Activated CD4-positive, CD25-positive, alpha-beta regulatory T cell treated with anti-CD3 and anti-CD28 coated beads, Interleukin-2, amount 50 U/mL, for 24 hours (primary cell): ENCODE measurements at regions not wholly inside any gene's neighbourhood (a gene's known extent, or its start where the extent isn't known, plus 50 kb on each side); places are given as distances from the start of the nearest gene placed in this dataset.
"Not testable (repeated sequence)": the region's sequence is repeated elsewhere in the genome, so short reads cannot be mapped to it uniquely, and the experiment has no call there.

Experiments
- ATAC-seq, 2 donors: fragments of 150-1000 bp; cut with Tn5 transposase; one replicate each; pipeline ENCODE4 v1.10.0; 2021; ENCODE audit warnings: mild to moderate bottlenecking in 1 of 2, moderate library complexity in 1 of 2

- no peak for ATAC-seq
These were observed 815.9 kb upstream of the FRG1 start for GRCh38 chr4:189124791-189125190.

GRCh38 chr4:189126040-189126439, 814.6 kb upstream of the FRG1 start:
- ATAC-seq, result no peak

- no peak for ATAC-seq
These were observed 812.3 kb upstream of the FRG1 start for GRCh38 chr4:189128341-189128740.

GRCh38 chr4:189129044-189129694, 811.5 kb upstream of the FRG1 start:
- no peak for ATAC-seq

- ATAC-seq, result no peak
These were observed 809.6 kb upstream of the FRG1 start for GRCh38 chr4:189131118-189131517.

- ATAC-seq, result no peak
These were observed 804.2 kb upstream of the FRG1 start for GRCh38 chr4:189136462-189136861.

GRCh38 chr4:189143263-189143952, 797.3 kb upstream of the FRG1 start:
- ATAC-seq, result no peak

- ATAC-seq, result no peak
These were observed 793.4 kb upstream of the FRG1 start for GRCh38 chr4:189147005-189147929.

GRCh38 chr4:189155083-189155482, 785.6 kb upstream of the FRG1 start:
- not testable (repeated sequence) for ATAC-seq

- no peak for ATAC-seq
These were observed 778.4 kb upstream of the FRG1 start for GRCh38 chr4:189162073-189162789.

- ATAC-seq, result no peak
These were observed 777.8 kb upstream of the FRG1 start for GRCh38 chr4:189162888-189163287.

- ATAC-seq, result no peak
These were observed 764.7 kb upstream of the FRG1 start for GRCh38 chr4:189176002-189176401.

GRCh38 chr4:189177130-189177529, 763.5 kb upstream of the FRG1 start:
- no peak for ATAC-seq

- ATAC-seq, result no peak
These were observed 762.4 kb upstream of the FRG1 start for GRCh38 chr4:189178125-189178746.

- ATAC-seq, result no peak
These were observed 754.8 kb upstream of the FRG1 start for GRCh38 chr4:189185810-189186432.

- no peak for ATAC-seq
These were observed 753.1 kb upstream of the FRG1 start for GRCh38 chr4:189187531-189188052.

- no peak for ATAC-seq
These were observed 742.0 kb upstream of the FRG1 start for GRCh38 chr4:189198624-189199023.

- no peak for ATAC-seq
These were observed 740.3 kb upstream of the FRG1 start for GRCh38 chr4:189200353-189200752.

- ATAC-seq, result no peak
These were observed 738.3 kb upstream of the FRG1 start for GRCh38 chr4:189202182-189202868.

- no peak for ATAC-seq
These were observed 737.8 kb upstream of the FRG1 start for GRCh38 chr4:189202869-189203271.

GRCh38 chr4:189204616-189205015, 736.1 kb upstream of the FRG1 start:
- no peak for ATAC-seq
